ENCODE measurements at regions not wholly inside any gene's neighbourhood (a gene's known extent, or its start where the extent isn't known, plus 50 kb on each side); places are given as distances from the start of the nearest gene placed in this dataset.
A peak's percentile ranks its signal among the peaks of the same experiment; 100 is the strongest.

DNA sequence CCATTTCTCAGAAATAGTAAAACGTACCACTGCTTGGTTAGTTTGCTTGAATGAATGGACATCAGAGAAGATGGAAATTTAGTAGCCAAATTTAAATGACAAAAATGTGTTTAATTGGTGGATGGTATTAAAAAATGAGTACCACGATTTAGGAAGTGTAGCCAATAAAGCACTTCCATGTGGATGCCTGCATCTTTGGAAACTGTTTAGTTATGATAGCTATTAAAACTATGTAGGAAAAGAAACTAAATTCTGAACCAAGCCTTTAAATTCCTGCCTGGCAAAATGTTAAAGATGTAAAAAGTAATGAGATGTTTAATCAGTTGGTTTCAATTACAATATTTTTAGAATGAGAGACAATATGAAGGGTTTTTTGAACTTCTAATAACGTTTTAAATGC, 94.8 kb downstream of the NUDT12 start:
- H3K56ac ChIP-seq (ENCODE audit: low read length): no peak overlapping the region
- H4K5ac ChIP-seq (ENCODE audit: low read length): no peak overlapping the region
- no peak overlapping the region for H3K9ac ChIP-seq (ENCODE audit: low read length)
- no peak overlapping the region for H2AK5ac ChIP-seq (ENCODE audit: low read length)
- H3K4me2 ChIP-seq (ENCODE audit: low read length): no peak overlapping the region
- H3K4me3 ChIP-seq (ENCODE audit: low read length): no peak overlapping the region
- no peaks in the 10 kb centered on the region for H3K4me1 ChIP-seq (ENCODE audit: control insufficient read depth, low read depth, low read length)
- H4K8ac ChIP-seq (ENCODE audit: low read depth, low read length): no peak overlapping the region
- WGBS (ENCODE audit: extremely low coverage, insufficient coverage, low lambda C conversion rate): no CpG with 5 or more reads among the region's 3 CpGs
- H3K27ac ChIP-seq (ENCODE audit: low read depth, low read length): no peak overlapping the region
- no peaks in the 10 kb centered on the region for H3K27me3 ChIP-seq (ENCODE audit: insufficient read depth, low read length, poor library complexity)
- H3K4ac ChIP-seq (ENCODE audit: low read depth, low read length): no peak overlapping the region
- no peak overlapping the region for H3K23ac ChIP-seq (ENCODE audit: low read length)
- no peaks in the 10 kb centered on the region for H3K79me1 ChIP-seq (ENCODE audit: low read length)
- H3K18ac ChIP-seq (ENCODE audit: low read length): no peak overlapping the region
- H2BK15ac ChIP-seq (replicated peaks; ENCODE audit: low read depth): no peak overlapping the region
- DNase-seq: no peak
- H3K79me2 ChIP-seq (ENCODE audit: control insufficient read depth, insufficient read depth, low read length): no peaks in the 10 kb centered on the region
- no peak overlapping the region for H2BK120ac ChIP-seq (ENCODE audit: low read depth, low read length)
- H3K36me3 ChIP-seq (ENCODE audit: control insufficient read depth, insufficient read depth, low read length): no peaks in the 10 kb centered on the region
- no peak overlapping the region for H2BK5ac ChIP-seq (ENCODE audit: low read length)

- H3K56ac ChIP-seq (ENCODE audit: low read length): no peak overlapping the region
- no peaks in the 10 kb centered on the region for H3K36me3 ChIP-seq (ENCODE audit: control insufficient read depth, insufficient read depth, low read length)
- H3K9ac ChIP-seq (ENCODE audit: low read length): no peak overlapping the region
- H4K8ac ChIP-seq (ENCODE audit: low read depth, low read length): no peak overlapping the region
- H4K5ac ChIP-seq (ENCODE audit: low read length): no peak overlapping the region
- H3K4me3 ChIP-seq (ENCODE audit: low read length): no peak overlapping the region
- no peaks in the 10 kb centered on the region for H3K27me3 ChIP-seq (ENCODE audit: insufficient read depth, low read length, poor library complexity)
- DNase-seq: no peak
- H3K4me1 ChIP-seq (ENCODE audit: control insufficient read depth, low read depth, low read length): no peaks in the 10 kb centered on the region
- no peak overlapping the region for H3K4me2 ChIP-seq (ENCODE audit: low read length)
- H3K27ac ChIP-seq (ENCODE audit: low read depth, low read length): no peak overlapping the region
- H3K79me2 ChIP-seq (ENCODE audit: control insufficient read depth, insufficient read depth, low read length): no peaks in the 10 kb centered on the region
- no peak overlapping the region for H2AK5ac ChIP-seq (ENCODE audit: low read length)
- no peak overlapping the region for H2BK120ac ChIP-seq (ENCODE audit: low read depth, low read length)
- H3K23ac ChIP-seq (ENCODE audit: low read length): no peak overlapping the region
- no peaks in the 10 kb centered on the region for H3K79me1 ChIP-seq (ENCODE audit: low read length)
- H3K4ac ChIP-seq (ENCODE audit: low read depth, low read length): no peak overlapping the region
- H2BK5ac ChIP-seq (ENCODE audit: low read length): no peak overlapping the region
- H3K18ac ChIP-seq (ENCODE audit: low read length): no peak overlapping the region
- no peak overlapping the region for H2BK15ac ChIP-seq (replicated peaks; ENCODE audit: low read depth)
Observed at GRCh38 chr5:103466495-103466894, 96.1 kb downstream of the NUDT12 start.

DNA sequence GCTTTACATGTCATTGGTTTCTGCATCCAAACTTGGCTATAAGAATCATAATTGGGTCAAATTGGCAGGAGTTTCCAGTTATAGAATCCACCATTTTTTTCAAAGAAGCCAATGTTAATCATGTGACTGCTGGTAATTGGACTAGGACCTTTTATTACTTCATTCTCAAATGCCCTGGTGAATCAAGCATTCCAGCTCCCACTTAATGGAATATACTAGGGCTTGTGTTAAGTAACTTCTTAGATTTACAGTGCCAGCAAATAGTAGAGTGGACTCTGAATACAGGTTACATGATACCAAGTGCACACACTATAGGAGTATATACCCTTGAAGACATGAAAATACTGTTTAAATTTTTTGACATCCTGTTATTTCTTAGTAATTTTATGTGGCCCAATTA, 96.7 kb downstream of the NUDT12 start:
- no peaks in the 10 kb centered on the region for H3K4me1 ChIP-seq (ENCODE audit: control insufficient read depth, low read depth, low read length)
- H2BK15ac ChIP-seq (replicated peaks; ENCODE audit: low read depth): no peak overlapping the region
- DNase-seq: no peak
- no peak overlapping the region for H3K27ac ChIP-seq (ENCODE audit: low read depth, low read length)
- no peaks in the 10 kb centered on the region for H3K79me2 ChIP-seq (ENCODE audit: control insufficient read depth, insufficient read depth, low read length)
- H3K4ac ChIP-seq (ENCODE audit: low read depth, low read length): no peak overlapping the region
- H3K56ac ChIP-seq (ENCODE audit: low read length): no peak overlapping the region
- no peak overlapping the region for H3K4me2 ChIP-seq (ENCODE audit: low read length)
- no peak overlapping the region for H3K4me3 ChIP-seq (ENCODE audit: low read length)
- H3K9ac ChIP-seq (ENCODE audit: low read length): no peak overlapping the region
- H3K27me3 ChIP-seq (ENCODE audit: insufficient read depth, low read length, poor library complexity): no peaks in the 10 kb centered on the region
- no peak overlapping the region for H3K18ac ChIP-seq (ENCODE audit: low read length)
- no peak overlapping the region for H3K23ac ChIP-seq (ENCODE audit: low read length)
- H4K5ac ChIP-seq (ENCODE audit: low read length): no peak overlapping the region
- no peak overlapping the region for H2BK120ac ChIP-seq (ENCODE audit: low read depth, low read length)
- no peaks in the 10 kb centered on the region for H3K79me1 ChIP-seq (ENCODE audit: low read length)
- H3K36me3 ChIP-seq (ENCODE audit: control insufficient read depth, insufficient read depth, low read length): no peaks in the 10 kb centered on the region
- no peak overlapping the region for H2AK5ac ChIP-seq (ENCODE audit: low read length)
- no peak overlapping the region for H2BK5ac ChIP-seq (ENCODE audit: low read length)
- H4K8ac ChIP-seq (ENCODE audit: low read depth, low read length): no peak overlapping the region

- H3K23ac ChIP-seq (ENCODE audit: low read length): no peak overlapping the region
- H2BK5ac ChIP-seq (ENCODE audit: low read length): no peak overlapping the region
- H3K4me3 ChIP-seq (ENCODE audit: low read length): no peak overlapping the region
- H3K79me1 ChIP-seq (ENCODE audit: low read length): no peaks in the 10 kb centered on the region
- peak; percentile 18 for DNase-seq
- no peak overlapping the region for H4K5ac ChIP-seq (ENCODE audit: low read length)
- no peak overlapping the region for H3K4me2 ChIP-seq (ENCODE audit: low read length)
- H3K79me2 ChIP-seq (ENCODE audit: control insufficient read depth, insufficient read depth, low read length): no peaks in the 10 kb centered on the region
- no peak overlapping the region for H3K56ac ChIP-seq (ENCODE audit: low read length)
- no peak overlapping the region for H3K27ac ChIP-seq (ENCODE audit: low read depth, low read length)
- H3K18ac ChIP-seq (ENCODE audit: low read length): no peak overlapping the region
- H2AK5ac ChIP-seq (ENCODE audit: low read length): no peak overlapping the region
- no peak overlapping the region for H3K4ac ChIP-seq (ENCODE audit: low read depth, low read length)
- no peaks in the 10 kb centered on the region for H3K4me1 ChIP-seq (ENCODE audit: control insufficient read depth, low read depth, low read length)
- H2BK15ac ChIP-seq (replicated peaks; ENCODE audit: low read depth): no peak overlapping the region
- no CpG with 5 or more reads among the region's 5 CpGs for WGBS (ENCODE audit: extremely low coverage, insufficient coverage, low lambda C conversion rate)
- no peak overlapping the region for H2BK120ac ChIP-seq (ENCODE audit: low read depth, low read length)
- no peaks in the 10 kb centered on the region for H3K27me3 ChIP-seq (ENCODE audit: insufficient read depth, low read length, poor library complexity)
- no peaks in the 10 kb centered on the region for H3K36me3 ChIP-seq (ENCODE audit: control insufficient read depth, insufficient read depth, low read length)
- H4K8ac ChIP-seq (ENCODE audit: low read depth, low read length): no peak overlapping the region
- H3K9ac ChIP-seq (ENCODE audit: low read length): no peak overlapping the region
Observed at GRCh38 chr5:103464835-103465484, 97.6 kb downstream of the NUDT12 start.

- Histone ChIP-seq H3K4ac (ENCODE audit: low read depth, low read length) (no peak overlapping the region), H3K27me3 (ENCODE audit: insufficient read depth, low read length, poor library complexity) (no peaks in the 10 kb centered on the region), H2BK15ac (replicated peaks; ENCODE audit: low read depth) (no peak overlapping the region), H3K4me2 (ENCODE audit: low read length) (no peak overlapping the region), H3K36me3 (ENCODE audit: control insufficient read depth, insufficient read depth, low read length) (no peaks in the 10 kb centered on the region), H3K18ac (ENCODE audit: low read length) (no peak overlapping the region), H3K23ac (ENCODE audit: low read length) (no peak overlapping the region), H4K8ac (ENCODE audit: low read depth, low read length) (no peak overlapping the region), H3K4me1 (ENCODE audit: control insufficient read depth, low read depth, low read length) (no peaks in the 10 kb centered on the region), H3K56ac (ENCODE audit: low read length) (no peak overlapping the region), H3K27ac (ENCODE audit: low read depth, low read length) (no peak overlapping the region), H2BK5ac (ENCODE audit: low read length) (no peak overlapping the region), H3K4me3 (ENCODE audit: low read length) (no peak overlapping the region), H2BK120ac (ENCODE audit: low read depth, low read length) (no peak overlapping the region), H2AK5ac (ENCODE audit: low read length) (no peak overlapping the region), H3K79me1 (ENCODE audit: low read length) (no peaks in the 10 kb centered on the region), H4K5ac (ENCODE audit: low read length) (no peak overlapping the region), H3K9ac (ENCODE audit: low read length) (no peak overlapping the region), H3K79me2 (ENCODE audit: control insufficient read depth, insufficient read depth, low read length) (no peaks in the 10 kb centered on the region)
- no peak for DNase-seq
- WGBS (ENCODE audit: extremely low coverage, insufficient coverage, low lambda C conversion rate): no CpG with 5 or more reads among the region's 5 CpGs
Observed at GRCh38 chr5:103463261-103463660, 99.3 kb downstream of the NUDT12 start.

- H4K8ac ChIP-seq (ENCODE audit: low read depth, low read length): no peak overlapping the region
- no peak overlapping the region for H3K4me2 ChIP-seq (ENCODE audit: low read length)
- no peak overlapping the region for H2AK5ac ChIP-seq (ENCODE audit: low read length)
- H2BK15ac ChIP-seq (replicated peaks; ENCODE audit: low read depth): no peak overlapping the region
- H3K4me3 ChIP-seq (ENCODE audit: low read length): no peak overlapping the region
- H3K23ac ChIP-seq (ENCODE audit: low read length): no peak overlapping the region
- no peak overlapping the region for H2BK5ac ChIP-seq (ENCODE audit: low read length)
- no peaks in the 10 kb centered on the region for H3K36me3 ChIP-seq (ENCODE audit: control insufficient read depth, insufficient read depth, low read length)
- H3K79me2 ChIP-seq (ENCODE audit: control insufficient read depth, insufficient read depth, low read length): no peaks in the 10 kb centered on the region
- WGBS (ENCODE audit: extremely low coverage, insufficient coverage, low lambda C conversion rate): no CpG with 5 or more reads among the region's 1 CpG
- DNase-seq: no peak
- no peaks in the 10 kb centered on the region for H3K27me3 ChIP-seq (ENCODE audit: insufficient read depth, low read length, poor library complexity)
- H3K4ac ChIP-seq (ENCODE audit: low read depth, low read length): no peak overlapping the region
- no peaks in the 10 kb centered on the region for H3K4me1 ChIP-seq (ENCODE audit: control insufficient read depth, low read depth, low read length)
- no peak overlapping the region for H3K9ac ChIP-seq (ENCODE audit: low read length)
- no peak overlapping the region for H3K56ac ChIP-seq (ENCODE audit: low read length)
- H4K5ac ChIP-seq (ENCODE audit: low read length): no peak overlapping the region
- no peaks in the 10 kb centered on the region for H3K79me1 ChIP-seq (ENCODE audit: low read length)
- no peak overlapping the region for H3K18ac ChIP-seq (ENCODE audit: low read length)
- no peak overlapping the region for H2BK120ac ChIP-seq (ENCODE audit: low read depth, low read length)
- H3K27ac ChIP-seq (ENCODE audit: low read depth, low read length): no peak overlapping the region
Observed at GRCh38 chr5:103461243-103461642, 101.3 kb downstream of the NUDT12 start.

Measured in mesendoderm (in vitro differentiated cells).